ENCODE measurements at regions not wholly inside any gene's neighbourhood (a gene's known extent, or its start where the extent isn't known, plus 50 kb on each side); places are given as distances from the start of the nearest gene placed in this dataset.

DNA sequence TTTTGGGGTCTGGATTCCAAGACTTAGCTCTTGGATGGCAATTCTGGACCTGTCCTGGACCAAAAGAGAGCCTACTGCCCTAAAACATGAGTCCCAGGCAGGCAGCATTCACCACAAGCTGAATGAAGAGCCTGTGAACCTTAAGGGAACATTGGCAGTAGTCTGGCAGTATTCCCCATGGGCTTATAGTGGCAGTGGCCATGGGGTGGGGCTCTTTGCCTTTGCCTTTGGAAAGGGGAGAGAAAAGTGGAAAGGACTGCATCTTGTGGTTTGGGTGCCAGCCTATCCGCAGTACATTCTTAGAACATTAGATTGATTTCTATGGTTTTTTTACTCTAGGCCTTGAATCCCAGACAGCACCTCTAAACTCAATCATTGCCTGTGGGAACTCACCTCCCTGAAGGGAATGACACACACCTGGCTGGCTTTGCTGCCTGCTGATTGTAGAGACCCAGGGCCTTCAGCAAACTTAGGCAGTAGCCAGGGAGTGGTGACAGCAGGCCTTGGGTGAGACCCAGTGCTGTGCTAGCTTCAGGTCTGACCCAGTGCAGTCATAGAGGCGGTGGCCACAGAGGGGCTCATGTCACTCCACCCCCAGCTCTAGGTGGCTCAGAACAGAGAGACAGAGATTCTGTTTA, 216.3 kb downstream of the CETN3 start:
- intact Hi-C loops (cut with micrococcal nuclease): no loop called here

DNA sequence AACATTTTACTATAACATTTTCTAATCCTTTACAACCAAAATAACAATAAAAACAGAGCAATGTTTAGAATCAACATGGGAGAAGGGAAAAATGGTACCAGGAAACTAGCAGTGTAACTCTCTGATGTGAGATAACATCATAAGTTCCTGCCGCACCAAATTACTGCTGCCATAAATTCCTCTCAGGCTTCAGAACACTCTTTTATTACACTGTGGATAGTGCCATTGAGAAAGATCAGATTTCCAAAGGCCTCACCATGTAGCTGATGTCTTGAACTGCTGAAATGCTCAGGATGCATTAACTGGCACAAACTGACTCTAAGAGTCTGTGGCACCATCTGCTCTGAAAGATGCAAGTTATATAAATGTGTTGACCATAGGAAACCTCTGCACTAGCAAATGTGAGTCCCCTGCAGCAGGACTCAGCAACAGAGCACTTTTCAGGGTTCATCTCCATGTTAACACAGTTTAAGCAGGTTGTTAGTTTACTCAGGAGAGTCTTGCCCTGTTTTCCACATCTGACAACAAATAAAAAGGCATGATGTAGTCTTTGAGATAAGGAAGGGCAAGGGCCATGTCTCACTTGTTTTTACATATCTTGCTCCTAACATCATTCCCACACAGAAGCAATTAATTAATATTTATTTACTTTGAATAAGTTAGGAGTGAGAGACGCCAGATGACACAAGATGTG, 218.1 kb downstream of the CETN3 start:
- intact Hi-C loops (cut with micrococcal nuclease): no loop called here

- intact Hi-C loops (cut with micrococcal nuclease): loop anchor here (1.0 kb wide), 1 partner anchor 31 kb away; no protein-coding TSS in a partner anchor
Observed at GRCh38 chr5:90185897-90186468, 223.6 kb downstream of the CETN3 start.

- intact Hi-C loops (cut with micrococcal nuclease): loop anchor here (1.0 kb wide), 1 partner anchor 29 kb away; no protein-coding TSS in a partner anchor
Observed at GRCh38 chr5:90184764-90185163, 224.8 kb downstream of the CETN3 start.

- intact Hi-C loops (cut with micrococcal nuclease): no loop called here
Observed at GRCh38 chr5:90182726-90183125, 226.8 kb downstream of the CETN3 start.

DNA sequence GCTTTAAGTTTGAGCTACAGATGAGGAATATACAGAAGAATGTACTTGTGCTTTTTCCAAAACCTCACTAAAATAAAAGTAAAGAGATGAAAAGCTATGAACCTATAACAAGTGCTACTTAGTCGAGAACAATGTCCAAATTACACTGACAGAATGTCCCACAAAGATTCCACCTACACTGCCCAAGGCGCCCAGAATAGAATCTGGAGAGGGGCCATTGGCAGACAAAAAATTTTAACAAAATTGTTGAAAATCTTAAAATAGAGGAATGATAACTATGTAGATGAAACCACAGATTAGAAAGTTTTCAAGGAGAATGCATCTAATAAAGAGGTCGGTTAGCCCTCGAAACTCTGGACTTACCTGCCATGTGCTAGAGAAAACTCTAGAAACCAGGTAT, 235.3 kb downstream of the CETN3 start:
- intact Hi-C loops (cut with micrococcal nuclease): no loop called here

GRCh38 chr5:90173299-90174030, 236.1 kb downstream of the CETN3 start:
- intact Hi-C loops (cut with micrococcal nuclease): no loop called here

- intact Hi-C loops (cut with micrococcal nuclease): no loop called here
Observed at GRCh38 chr5:90171466-90171865, 238.1 kb downstream of the CETN3 start.

- intact Hi-C loops (cut with micrococcal nuclease): no loop called here
Observed at GRCh38 chr5:90170261-90170660, 239.3 kb downstream of the CETN3 start.

DNA sequence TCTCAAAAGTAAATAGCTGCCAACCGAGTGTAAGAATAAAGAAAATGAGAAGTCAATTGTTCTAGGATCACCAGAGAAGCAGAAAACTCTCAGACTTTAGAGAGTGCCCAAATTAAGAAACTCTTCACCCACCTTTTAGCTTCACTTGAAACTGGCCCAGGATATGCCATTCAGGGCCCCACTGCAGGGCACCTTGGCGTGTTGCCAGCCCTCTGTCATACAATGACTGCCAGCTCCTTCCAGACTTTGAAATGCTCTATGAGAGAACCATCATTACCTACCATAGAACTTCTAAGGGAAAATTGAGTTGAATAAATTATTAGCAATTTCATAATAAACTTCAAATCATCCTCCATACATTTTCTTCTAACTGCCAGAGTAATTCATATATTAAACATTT, 240.5 kb downstream of the CETN3 start:
- intact Hi-C loops (cut with micrococcal nuclease): no loop called here

DNA sequence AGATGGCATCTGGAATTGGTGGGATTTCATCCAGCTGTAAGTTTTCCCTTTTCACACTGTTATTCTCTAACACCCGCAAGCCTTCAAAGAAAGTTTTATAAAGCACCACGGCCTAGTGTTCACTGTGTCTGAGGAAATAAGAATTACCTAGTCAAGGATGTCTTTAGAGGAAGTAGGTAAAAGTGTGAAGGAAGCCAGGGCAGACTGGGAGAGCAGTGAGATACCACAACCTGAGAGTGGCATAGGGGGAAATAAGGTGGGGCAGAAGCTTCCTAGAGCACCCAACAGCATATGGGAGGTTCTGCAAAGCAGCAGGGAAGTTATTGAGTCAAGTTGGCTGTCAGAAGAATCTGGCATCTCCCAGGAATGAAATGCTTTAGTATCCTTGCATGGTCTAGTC, 241.2 kb downstream of the CETN3 start:
- intact Hi-C loops (cut with micrococcal nuclease): no loop called here

- intact Hi-C loops (cut with micrococcal nuclease): no loop called here
Observed at GRCh38 chr5:90166816-90167215, 242.7 kb downstream of the CETN3 start.

GRCh38 chr5:90162324-90162723, 247.2 kb downstream of the CETN3 start:
- intact Hi-C loops (cut with micrococcal nuclease): no loop called here

DNA sequence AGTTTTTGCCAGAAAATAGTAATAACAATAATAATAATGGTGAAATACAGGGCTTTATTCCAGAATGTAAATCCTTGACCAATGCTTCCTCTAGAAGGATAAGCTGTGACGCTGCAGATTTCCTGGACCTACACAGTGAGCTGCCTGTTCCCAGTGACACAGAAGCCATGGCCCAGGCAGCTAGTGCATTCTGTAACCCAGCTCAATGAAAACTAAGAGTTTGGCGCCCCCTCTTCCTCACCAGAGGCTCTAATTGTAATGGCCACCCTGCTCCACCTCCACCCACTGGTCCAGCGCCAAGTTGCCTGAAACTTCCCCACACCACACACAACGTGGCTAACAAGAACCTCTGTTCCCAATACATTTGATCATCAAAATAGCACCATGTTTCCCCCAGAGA, 248.1 kb downstream of the CETN3 start:
- intact Hi-C loops (cut with micrococcal nuclease): no loop called here

DNA sequence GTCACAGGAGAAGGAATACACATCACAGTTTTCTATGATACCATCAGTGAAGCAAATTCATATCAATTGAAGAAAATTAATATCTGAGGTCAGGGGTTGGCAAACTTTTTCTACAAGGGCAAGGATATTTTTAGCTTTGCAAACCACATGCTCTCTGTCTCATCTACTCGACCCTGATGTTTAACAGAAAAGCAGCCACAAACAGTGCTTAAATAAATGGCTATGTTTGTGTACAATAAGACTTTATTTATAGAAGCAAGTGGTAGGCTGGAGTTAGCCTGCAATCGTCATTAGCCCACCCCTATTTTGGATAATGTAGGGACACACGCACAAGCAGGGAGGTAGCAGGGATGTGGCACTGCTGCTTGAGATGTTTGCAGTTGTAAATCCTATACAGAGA, 251.4 kb downstream of the CETN3 start:
- intact Hi-C loops (cut with micrococcal nuclease): no loop called here

DNA sequence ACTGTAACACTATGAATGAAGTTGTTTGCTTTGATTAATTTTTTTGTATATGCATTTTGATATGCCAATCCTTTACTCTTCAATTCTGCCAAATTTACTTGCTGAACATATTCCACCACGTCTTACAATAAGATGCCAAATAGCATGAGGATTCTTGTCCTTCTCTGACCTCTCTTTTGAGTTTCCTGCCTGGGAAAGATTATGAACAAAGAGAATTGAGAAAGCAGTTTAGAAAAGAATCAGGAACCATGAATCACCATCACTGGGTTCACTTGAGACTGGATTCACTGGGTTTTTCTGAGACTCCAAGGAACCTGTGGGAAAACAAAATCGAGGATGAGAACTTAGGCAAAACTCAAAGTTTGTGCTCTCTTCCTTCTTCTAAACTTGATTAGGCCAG, 256.5 kb downstream of the CETN3 start:
- intact Hi-C loops (cut with micrococcal nuclease): no loop called here

- intact Hi-C loops (cut with micrococcal nuclease): no loop called here
Observed at GRCh38 chr5:90144625-90145327, 264.8 kb downstream of the CETN3 start.

DNA sequence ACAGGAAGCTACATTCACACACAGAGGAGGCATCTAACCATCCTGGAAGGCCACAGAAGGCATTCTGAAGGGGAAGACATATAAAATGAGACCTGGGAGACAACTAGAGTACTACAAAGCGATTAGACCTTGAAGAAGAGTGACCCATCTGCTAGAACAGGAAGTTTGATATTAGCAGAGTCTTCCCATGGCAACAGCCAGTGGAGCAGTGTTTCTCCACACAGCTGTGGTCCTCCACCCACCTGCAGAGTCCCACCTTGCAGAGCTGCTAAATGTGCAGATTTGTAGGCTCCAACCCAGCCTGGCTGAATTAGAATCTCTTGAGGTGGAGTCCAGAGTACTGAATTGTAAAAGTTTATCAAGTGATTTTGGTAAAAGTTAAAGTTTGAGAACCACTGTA, 267.0 kb downstream of the CETN3 start:
- intact Hi-C loops (cut with micrococcal nuclease): no loop called here

DNA sequence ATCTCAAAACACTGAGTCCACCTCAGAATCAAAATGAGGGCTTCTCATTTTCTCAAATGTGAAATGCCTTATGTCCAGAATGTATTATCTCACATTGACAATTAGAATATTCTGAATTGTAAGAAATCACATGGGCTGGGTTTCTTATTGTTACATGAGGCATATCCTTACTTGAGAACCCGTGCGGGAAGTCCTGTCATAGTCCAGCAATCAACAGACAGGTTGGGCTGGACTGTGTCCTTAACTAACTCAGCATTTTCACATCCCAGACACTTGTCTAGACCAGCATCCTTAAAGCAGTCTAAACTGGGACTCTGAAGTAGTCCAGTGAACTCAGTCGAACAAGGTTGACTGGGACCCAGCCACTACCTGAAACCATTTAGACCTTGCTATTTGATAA, 267.6 kb downstream of the CETN3 start:
- intact Hi-C loops (cut with micrococcal nuclease): no loop called here

DNA sequence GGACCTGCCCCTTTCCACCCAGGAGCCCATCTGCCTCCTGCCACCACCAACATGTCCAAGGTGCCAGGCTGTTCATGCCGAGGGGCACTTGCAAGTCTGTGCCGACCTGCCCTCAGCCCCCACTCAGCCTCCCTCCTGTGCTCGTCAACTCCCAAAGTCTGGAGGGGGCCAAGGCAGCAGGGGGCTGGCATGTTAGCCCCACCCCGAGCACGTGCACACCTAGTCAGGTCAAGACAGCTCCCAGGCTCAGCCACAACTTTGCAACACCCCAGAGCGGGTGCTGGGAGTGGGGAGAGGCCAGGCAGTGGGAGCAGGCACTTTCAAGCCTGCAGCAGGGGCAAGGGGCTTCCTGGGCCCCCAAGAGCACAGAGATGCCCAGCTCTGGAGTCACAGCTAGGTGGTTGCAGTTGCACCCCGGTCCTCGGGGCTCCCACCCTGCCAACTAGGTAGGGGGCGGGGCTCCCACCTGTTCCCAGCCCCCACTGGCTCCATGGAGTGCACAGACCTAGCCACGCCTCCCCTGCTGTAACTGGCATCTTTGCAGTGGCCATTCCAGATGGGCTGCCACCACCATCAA, 272.5 kb downstream of the CETN3 start:
- intact Hi-C loops (cut with micrococcal nuclease): no loop called here

DNA sequence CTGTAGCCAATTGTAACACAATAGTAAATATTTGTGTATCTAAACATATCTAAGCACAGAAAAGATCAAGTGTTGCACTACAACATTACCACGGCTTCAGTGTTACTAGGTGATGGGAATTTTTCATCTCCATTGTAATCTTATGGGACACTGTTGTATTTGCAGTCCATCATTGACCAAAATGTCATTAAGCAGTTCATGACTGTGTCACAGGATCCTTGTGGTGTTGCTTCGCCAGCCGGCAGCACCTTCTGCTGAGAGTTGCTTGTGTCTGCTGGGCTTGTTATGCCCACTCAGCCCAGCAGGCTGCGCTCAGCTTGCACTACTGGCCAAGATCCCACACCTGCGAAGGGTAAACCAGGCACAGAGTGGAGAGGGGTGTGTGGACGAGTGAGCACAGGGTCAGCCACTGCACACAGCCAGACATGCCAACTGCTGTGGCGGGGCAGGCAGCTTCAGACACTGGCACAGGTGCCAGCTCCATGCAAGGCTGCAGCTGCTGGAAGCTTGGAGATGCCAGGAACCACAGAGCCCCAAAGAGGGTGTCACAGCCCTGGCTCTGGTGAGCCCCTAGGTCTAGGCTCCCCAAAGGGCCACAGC, 273.7 kb downstream of the CETN3 start:
- intact Hi-C loops (cut with micrococcal nuclease): no loop called here

All from T-helper 1 cell treated with Interleukin-12 subunit alpha and Interleukin-12 subunit beta and Interleukin-4 antibody, amounts not matched to agents 30 ng/mL and 1 ng/mL, for 36 hours (primary cell).